AG04449 (cell line): ENCODE measurements at regions not wholly inside any gene's neighbourhood (a gene's known extent, or its start where the extent isn't known, plus 50 kb on each side); places are given as distances from the start of the nearest gene placed in this dataset.

Experiments
- CTCF ChIA-PET: fragments of 350-600 bp; formaldehyde crosslinking; extraction: SDS; loops from one replicate; lab custom pipeline; 2021; ENCODE audit warnings: antibody characterized with exemption; lab: Yijun Ruan, JAX
- POLR2A ChIA-PET: fragments of 400-600, 350-600 bp; formaldehyde crosslinking; extraction: SDS; loops from one replicate; lab custom pipeline; 2020; ENCODE audit warnings: antibody characterized with exemption, inconsistent platforms; lab: Yijun Ruan, JAX
- DNase-seq: peaks from one replicate; pipeline ENCODE4 v3.0.0-alpha.2; 2010; ENCODE audit warnings: low read depth, low spot score
- H3K4me3 ChIP-seq: 2 replicates; pipeline ENCODE4 v1.5.1; 2011; ENCODE audit warnings: low read depth, mild to moderate bottlenecking, control low read depth, low read length
- TF ChIP-seq, protein P1 (sequence below): IDR thresholded peaks from one replicate; pipeline ENCODE4 v1.5.1; 2011; ENCODE audit warnings: mild to moderate bottlenecking, moderate library complexity, low read length, control low read depth, inconsistent platforms; ENCODE audit not compliant: insufficient read depth; ENCODE audit errors: missing control alignments

- no peak overlapping the region for H3K4me3 ChIP-seq
- ChIA-PET POLR2A (interaction anchor here (1.0 kb wide), 1 partner anchor 13 kb away, joined by 5 read pairs; no protein-coding TSS in a partner anchor), CTCF (interaction anchor here (1.1 to 1.4 kb wide), 2 partner anchors 67 to 83 kb away, joined by 3 read pairs; no protein-coding TSS in a partner anchor)
- TF ChIP-seq, protein P1, sequence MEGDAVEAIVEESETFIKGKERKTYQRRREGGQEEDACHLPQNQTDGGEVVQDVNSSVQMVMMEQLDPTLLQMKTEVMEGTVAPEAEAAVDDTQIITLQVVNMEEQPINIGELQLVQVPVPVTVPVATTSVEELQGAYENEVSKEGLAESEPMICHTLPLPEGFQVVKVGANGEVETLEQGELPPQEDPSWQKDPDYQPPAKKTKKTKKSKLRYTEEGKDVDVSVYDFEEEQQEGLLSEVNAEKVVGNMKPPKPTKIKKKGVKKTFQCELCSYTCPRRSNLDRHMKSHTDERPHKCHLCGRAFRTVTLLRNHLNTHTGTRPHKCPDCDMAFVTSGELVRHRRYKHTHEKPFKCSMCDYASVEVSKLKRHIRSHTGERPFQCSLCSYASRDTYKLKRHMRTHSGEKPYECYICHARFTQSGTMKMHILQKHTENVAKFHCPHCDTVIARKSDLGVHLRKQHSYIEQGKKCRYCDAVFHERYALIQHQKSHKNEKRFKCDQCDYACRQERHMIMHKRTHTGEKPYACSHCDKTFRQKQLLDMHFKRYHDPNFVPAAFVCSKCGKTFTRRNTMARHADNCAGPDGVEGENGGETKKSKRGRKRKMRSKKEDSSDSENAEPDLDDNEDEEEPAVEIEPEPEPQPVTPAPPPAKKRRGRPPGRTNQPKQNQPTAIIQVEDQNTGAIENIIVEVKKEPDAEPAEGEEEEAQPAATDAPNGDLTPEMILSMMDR, result no peak
- no peak for DNase-seq
Measured at GRCh38 chr22:27487600-27488452, 313.7 kb downstream of the MN1 start.

- TF ChIP-seq, protein P1, result no peak
- POLR2A ChIA-PET, result interaction anchor here (0.6 to 1.0 kb wide), 2 partner anchors 14 to 1780 kb away, joined by 3 to 5 read pairs; no protein-coding TSS in a partner anchor
- H3K4me3 ChIP-seq, result no peak overlapping the region
- DNase-seq, result no peak
- CTCF ChIA-PET, result interaction anchor here (1.1 to 1.6 kb wide), 3 partner anchors 68 to 84 kb away, joined by 3 read pairs; no protein-coding TSS in a partner anchor
Measured at GRCh38 chr22:27488456-27489177, 312.9 kb downstream of the MN1 start.

DNA sequence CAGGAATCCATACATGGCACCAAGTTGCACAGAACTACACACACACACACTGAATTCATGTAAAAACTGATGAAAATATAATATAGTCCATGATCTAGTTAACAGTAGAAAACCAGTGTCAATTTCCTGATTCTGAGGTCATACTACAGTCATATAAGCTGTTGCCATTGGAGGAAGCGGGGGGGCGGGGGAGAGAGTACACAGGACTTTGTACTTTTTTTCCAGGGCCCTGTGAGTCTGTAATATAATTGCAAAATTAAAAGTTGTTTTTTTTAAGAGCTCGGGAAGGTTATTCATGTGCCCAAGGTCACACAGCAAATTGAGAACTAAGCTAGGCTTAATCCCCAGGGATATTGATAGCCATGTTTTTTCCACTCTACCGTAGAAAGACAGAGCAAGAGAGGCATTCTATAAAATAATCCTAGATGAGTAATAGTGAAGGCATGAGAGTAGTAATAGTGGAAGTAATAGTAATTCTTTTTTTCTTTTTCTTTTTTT lies 312.3 kb downstream of the MN1 start:
- ChIA-PET POLR2A (interaction anchor here (0.6 to 1.4 kb wide), 2 partner anchors 12 to 1779 kb away, joined by 3 to 4 read pairs; no protein-coding TSS in a partner anchor), CTCF (interaction anchor here (1.4 to 1.6 kb wide), 2 partner anchors 68 to 71 kb away, joined by 3 read pairs; no protein-coding TSS in a partner anchor)
- no peak overlapping the region for H3K4me3 ChIP-seq
- TF ChIP-seq, protein P1, result no peak
- DNase-seq, result no peak

GRCh38 chr22:27490080-27490479 lies 311.5 kb downstream of the MN1 start:
- DNase-seq, result no peak
- TF ChIP-seq, protein P1, result no peak
- no peak overlapping the region for H3K4me3 ChIP-seq
- ChIA-PET CTCF (interaction anchor here (1.6 kb wide), 1 partner anchor 71 kb away, joined by 3 read pairs; no protein-coding TSS in a partner anchor), POLR2A (interaction anchor here (0.5 to 1.4 kb wide), 2 partner anchors 13 to 779 kb away, joined by 3 to 4 read pairs; no protein-coding TSS in a partner anchor)

GRCh38 chr22:27491888-27492287 lies 309.7 kb downstream of the MN1 start:
- no peak overlapping the region for H3K4me3 ChIP-seq
- CTCF ChIA-PET, result no interaction called here
- TF ChIP-seq, protein P1, result no peak
- POLR2A ChIA-PET, result no interaction called here
- no peak for DNase-seq
